IPS-18a (cell line): ENCODE measurements at regions not wholly inside any gene's neighbourhood (a gene's known extent, or its start where the extent isn't known, plus 50 kb on each side); places are given as distances from the start of the nearest gene placed in this dataset.

Source experiments
- H3K27ac ChIP-seq: one replicate; pipeline ENCODE4 v1.5.1; 2013; ENCODE audit warnings: low read length
- H3K27me3 ChIP-seq: one replicate; pipeline ENCODE4 v1.6.1; 2013; ENCODE audit warnings: mild to moderate bottlenecking, low read length; ENCODE audit not compliant: control insufficient read depth, insufficient read depth
- H3K36me3 ChIP-seq: one replicate; pipeline ENCODE4 v1.6.1; 2013; ENCODE audit warnings: low read depth, low read length; ENCODE audit not compliant: control insufficient read depth
- H3K4me1 ChIP-seq: one replicate; pipeline ENCODE4 v1.6.1; 2013; ENCODE audit warnings: low read depth, low read length; ENCODE audit not compliant: control insufficient read depth
- H3K4me3 ChIP-seq: one replicate; pipeline ENCODE4 v1.5.1; 2013; ENCODE audit warnings: low read length
- H3K9ac ChIP-seq: one replicate; pipeline ENCODE4 v1.6.1; 2013; ENCODE audit warnings: mild to moderate bottlenecking, low read length, moderate library complexity
- H3K9me3 ChIP-seq: one replicate; pipeline ENCODE4 v1.6.1; 2013; ENCODE audit warnings: low read depth, low read length; ENCODE audit not compliant: control insufficient read depth

GRCh38 chr2:841036-841435, 109.6 kb upstream of the SNTG2 start:
- Histone ChIP-seq H3K36me3 (no peaks in the 10 kb centered on the region), H3K9me3 (no peaks in the 10 kb centered on the region), H3K9ac (no peak overlapping the region), H3K4me1 (no peaks in the 10 kb centered on the region), H3K4me3 (no peak overlapping the region), H3K27ac (no peak overlapping the region), H3K27me3 (no peaks in the 10 kb centered on the region)

GRCh38 chr2:834233-834632, 116.4 kb upstream of the SNTG2 start:
- Histone ChIP-seq H3K36me3 (no peaks in the 10 kb centered on the region), H3K4me1 (peaks cover 10% of the 10 kb centered on the region), H3K27me3 (peaks cover 8% of the 10 kb centered on the region), H3K9me3 (no peaks in the 10 kb centered on the region), H3K27ac (no peak overlapping the region), H3K9ac (no peak overlapping the region), H3K4me3 (no peak overlapping the region)

- peaks cover 9% of the 10 kb centered on the region for H3K27me3 ChIP-seq
- H3K9me3 ChIP-seq: no peaks in the 10 kb centered on the region
- peaks cover 10% of the 10 kb centered on the region for H3K4me1 ChIP-seq
- H3K27ac ChIP-seq: no peak overlapping the region
- H3K9ac ChIP-seq: no peak overlapping the region
- no peaks in the 10 kb centered on the region for H3K36me3 ChIP-seq
- H3K4me3 ChIP-seq: no peak overlapping the region
Observed at GRCh38 chr2:833180-833579, 117.5 kb upstream of the SNTG2 start.

- peaks cover 9% of the 10 kb centered on the region for H3K27me3 ChIP-seq
- H3K9ac ChIP-seq: no peak overlapping the region
- H3K27ac ChIP-seq: no peak overlapping the region
- H3K4me1 ChIP-seq: peaks cover 10% of the 10 kb centered on the region
- H3K4me3 ChIP-seq: no peak overlapping the region
- no peaks in the 10 kb centered on the region for H3K36me3 ChIP-seq
- H3K9me3 ChIP-seq: no peaks in the 10 kb centered on the region
Observed at GRCh38 chr2:832635-833034, 118.0 kb upstream of the SNTG2 start.

- no peak overlapping the region for H3K4me3 ChIP-seq
- H3K27me3 ChIP-seq: peaks cover 9% of the 10 kb centered on the region
- no peak overlapping the region for H3K27ac ChIP-seq
- no peaks in the 10 kb centered on the region for H3K36me3 ChIP-seq
- H3K9me3 ChIP-seq: no peaks in the 10 kb centered on the region
- peaks cover 10% of the 10 kb centered on the region for H3K4me1 ChIP-seq
- H3K9ac ChIP-seq: no peak overlapping the region
Observed at GRCh38 chr2:831622-832021, 119.0 kb upstream of the SNTG2 start.

- peaks cover 10% of the 10 kb centered on the region for H3K4me1 ChIP-seq
- peaks cover 9% of the 10 kb centered on the region for H3K27me3 ChIP-seq
- no peak overlapping the region for H3K9ac ChIP-seq
- H3K36me3 ChIP-seq: no peaks in the 10 kb centered on the region
- H3K27ac ChIP-seq: no peak overlapping the region
- H3K4me3 ChIP-seq: no peak overlapping the region
- H3K9me3 ChIP-seq: no peaks in the 10 kb centered on the region
Observed at GRCh38 chr2:831225-831536, 119.5 kb upstream of the SNTG2 start.

GRCh38 chr2:830419-831224, 120.0 kb upstream of the SNTG2 start:
- Histone ChIP-seq H3K4me1 (peaks cover 10% of the 10 kb centered on the region), H3K27me3 (peaks cover 9% of the 10 kb centered on the region), H3K9ac (no peak overlapping the region), H3K27ac (no peak overlapping the region), H3K4me3 (no peak overlapping the region), H3K36me3 (no peaks in the 10 kb centered on the region), H3K9me3 (no peaks in the 10 kb centered on the region)

- Histone ChIP-seq H3K27me3 (peaks cover 9% of the 10 kb centered on the region), H3K4me3 (no peak overlapping the region), H3K4me1 (peaks cover 15% of the 10 kb centered on the region), H3K9me3 (no peaks in the 10 kb centered on the region), H3K27ac (no peak overlapping the region), H3K9ac (no peak overlapping the region), H3K36me3 (no peaks in the 10 kb centered on the region)
Observed at GRCh38 chr2:829047-829446, 121.6 kb upstream of the SNTG2 start.

GRCh38 chr2:824954-825353, 125.7 kb upstream of the SNTG2 start:
- Histone ChIP-seq H3K36me3 (no peaks in the 10 kb centered on the region), H3K4me3 (no peak overlapping the region), H3K27me3 (peaks cover 8% of the 10 kb centered on the region), H3K4me1 (peaks cover 5% of the 10 kb centered on the region), H3K9ac (no peak overlapping the region), H3K9me3 (no peaks in the 10 kb centered on the region), H3K27ac (no peak overlapping the region)

- Histone ChIP-seq H3K9me3 (no peaks in the 10 kb centered on the region), H3K9ac (no peak overlapping the region), H3K27ac (no peak overlapping the region), H3K4me1 (peaks cover 5% of the 10 kb centered on the region), H3K27me3 (peaks cover 4% of the 10 kb centered on the region), H3K36me3 (no peaks in the 10 kb centered on the region), H3K4me3 (no peak overlapping the region)
Observed at GRCh38 chr2:824524-824923, 126.1 kb upstream of the SNTG2 start.

GRCh38 chr2:821546-821945, 129.1 kb upstream of the SNTG2 start:
- Histone ChIP-seq H3K4me1 (peaks cover 5% of the 10 kb centered on the region), H3K27me3 (no peaks in the 10 kb centered on the region), H3K9me3 (no peaks in the 10 kb centered on the region), H3K9ac (no peak overlapping the region), H3K36me3 (no peaks in the 10 kb centered on the region), H3K4me3 (no peak overlapping the region), H3K27ac (no peak overlapping the region)

GRCh38 chr2:819601-820000, 131.0 kb upstream of the SNTG2 start:
- Histone ChIP-seq H3K4me3 (no peak overlapping the region), H3K4me1 (no peaks in the 10 kb centered on the region), H3K9ac (no peak overlapping the region), H3K27ac (no peak overlapping the region), H3K36me3 (no peaks in the 10 kb centered on the region), H3K27me3 (no peaks in the 10 kb centered on the region), H3K9me3 (no peaks in the 10 kb centered on the region)
